NOMO-1 (cell line): ENCODE measurements at regions not wholly inside any gene's neighbourhood (a gene's known extent, or its start where the extent isn't known, plus 50 kb on each side); places are given as distances from the start of the nearest gene placed in this dataset.

ENCODE experiments used
- DNase-seq, 2 experiments: peaks; one replicate each; lab custom pipeline; 2025; ENCODE audit not compliant: unreplicated experiment in 2 of 2; lab: John Stamatoyannopoulos, UW

DNA sequence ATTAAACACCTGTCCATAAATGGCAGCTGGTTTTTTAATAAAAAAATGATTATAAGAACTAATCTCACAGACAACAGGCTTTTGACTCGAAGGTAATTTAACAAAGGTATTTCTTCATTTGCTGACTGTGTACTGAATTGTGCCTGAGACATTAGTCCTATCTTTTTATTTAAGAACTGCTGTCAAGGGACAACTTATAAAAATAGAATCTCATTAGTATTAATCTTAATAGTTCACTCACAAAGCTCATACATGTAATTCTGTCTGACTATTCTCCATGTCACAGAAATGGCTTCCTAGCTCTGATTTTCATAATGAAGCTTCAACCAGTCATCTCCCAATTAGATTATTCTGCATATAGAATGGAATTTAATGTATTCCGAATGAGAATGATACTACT, 276.9 kb upstream of the PDZRN3 start:
- no peak for DNase-seq

DNA sequence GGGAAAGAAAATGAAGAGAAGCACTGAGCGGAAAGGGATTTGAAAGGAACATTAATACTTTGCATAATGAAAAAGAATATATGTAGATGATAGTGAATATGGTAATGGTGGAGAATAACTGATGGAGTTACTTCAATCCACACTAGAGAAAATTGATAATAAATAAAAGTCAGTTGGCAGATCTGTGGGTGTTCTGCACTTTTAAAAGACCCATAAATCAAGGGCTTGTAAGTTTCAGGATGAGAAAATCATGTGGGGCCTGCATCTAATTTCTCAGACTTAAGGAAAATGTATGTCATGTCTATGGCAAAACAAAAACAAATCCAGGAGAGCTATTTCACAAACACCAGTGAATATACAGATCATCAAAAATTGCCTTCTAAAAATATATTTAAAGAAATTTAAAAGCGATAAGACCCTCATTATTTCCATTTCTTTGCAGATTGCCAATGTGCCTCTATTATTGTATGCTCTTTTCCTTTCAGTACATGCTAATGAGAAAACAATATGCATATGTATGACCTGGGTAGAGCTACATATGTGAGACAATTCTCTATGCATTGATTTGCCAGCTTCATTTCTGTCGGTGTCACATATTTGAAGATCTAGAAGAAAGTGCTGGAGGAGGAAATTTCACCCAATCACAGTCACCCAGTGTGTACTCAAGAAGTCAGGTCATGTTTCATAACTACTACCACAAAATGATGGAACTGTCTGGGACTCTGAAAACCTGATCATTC, 269.9 kb upstream of the PDZRN3 start:
- no peak for DNase-seq

DNA sequence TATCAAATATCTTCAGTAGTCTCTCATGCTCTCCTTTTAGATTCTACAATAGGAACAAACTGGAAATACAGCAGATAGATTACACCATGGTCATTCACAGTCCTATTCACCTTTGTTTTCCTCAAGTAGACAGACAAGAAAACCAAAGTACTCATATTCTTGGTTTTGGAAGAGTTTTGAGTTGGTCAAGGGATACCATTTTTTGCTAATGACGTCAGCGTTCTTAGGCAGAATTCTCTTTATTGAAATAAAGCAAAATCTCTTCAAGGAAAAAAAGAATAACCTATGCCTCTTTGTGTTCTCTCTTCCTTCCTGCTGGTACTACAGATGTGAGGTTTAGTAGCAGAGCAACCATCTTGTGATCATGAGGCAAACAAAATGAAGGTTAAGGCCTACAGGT, 268.3 kb upstream of the PDZRN3 start:
- no peak for DNase-seq

DNA sequence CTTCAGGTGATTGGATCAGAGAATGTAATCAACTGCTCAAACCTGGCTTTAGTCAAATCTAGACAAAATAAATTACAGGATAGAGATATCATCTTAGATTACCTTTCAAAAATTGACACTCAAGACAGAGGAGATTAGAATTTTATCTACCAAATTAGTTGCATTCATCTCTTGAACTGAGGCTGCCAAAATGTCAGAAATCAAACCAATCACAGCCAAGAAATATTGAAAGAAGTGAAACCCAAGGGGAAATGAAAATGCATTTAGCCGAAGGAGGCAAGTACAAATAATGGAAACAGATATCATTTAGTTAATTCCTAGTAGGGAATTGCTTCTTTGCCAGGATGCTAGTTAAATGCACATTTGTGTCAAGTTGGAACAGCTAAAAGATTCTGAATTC, 261.1 kb upstream of the PDZRN3 start:
- DNase-seq: no peak

DNA sequence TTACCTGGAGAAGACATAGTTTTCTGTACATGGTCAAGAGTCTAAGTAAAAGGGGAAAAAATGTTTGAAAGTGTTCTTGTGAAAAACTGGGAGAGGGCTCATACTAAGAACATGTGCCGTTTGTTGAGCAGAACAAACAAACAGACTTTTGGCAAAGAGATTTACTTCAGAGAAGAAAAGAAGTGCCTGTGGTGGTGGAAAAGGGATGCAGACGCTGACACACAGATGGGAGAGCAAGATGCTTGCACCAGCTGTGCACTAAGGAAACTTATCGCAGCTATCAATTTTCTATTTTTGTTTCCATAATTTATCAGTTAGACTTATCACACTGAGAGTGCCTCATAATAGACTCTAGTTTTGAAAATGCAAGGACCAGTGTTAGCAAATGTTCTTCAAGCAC, 259.6 kb upstream of the PDZRN3 start:
- DNase-seq: no peak

DNA sequence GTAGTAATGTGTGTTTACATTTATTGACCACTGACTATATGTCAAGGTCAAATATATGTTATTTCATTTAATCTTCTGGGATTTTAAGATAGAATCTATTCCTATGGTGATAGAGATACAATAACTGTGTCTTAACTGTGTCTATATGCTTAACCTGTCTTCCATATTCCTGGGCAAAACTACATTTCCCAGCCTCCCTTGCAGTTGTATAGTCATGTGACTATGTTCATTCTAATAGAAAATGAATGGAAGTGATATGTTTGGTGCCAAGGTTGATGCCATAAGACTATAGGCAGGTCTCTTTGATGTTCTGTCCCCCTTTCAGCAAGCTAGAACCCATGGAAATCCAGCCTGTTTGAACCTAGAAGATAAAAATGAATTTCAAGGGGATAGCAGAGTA, 258.8 kb upstream of the PDZRN3 start:
- DNase-seq: no peak

DNA sequence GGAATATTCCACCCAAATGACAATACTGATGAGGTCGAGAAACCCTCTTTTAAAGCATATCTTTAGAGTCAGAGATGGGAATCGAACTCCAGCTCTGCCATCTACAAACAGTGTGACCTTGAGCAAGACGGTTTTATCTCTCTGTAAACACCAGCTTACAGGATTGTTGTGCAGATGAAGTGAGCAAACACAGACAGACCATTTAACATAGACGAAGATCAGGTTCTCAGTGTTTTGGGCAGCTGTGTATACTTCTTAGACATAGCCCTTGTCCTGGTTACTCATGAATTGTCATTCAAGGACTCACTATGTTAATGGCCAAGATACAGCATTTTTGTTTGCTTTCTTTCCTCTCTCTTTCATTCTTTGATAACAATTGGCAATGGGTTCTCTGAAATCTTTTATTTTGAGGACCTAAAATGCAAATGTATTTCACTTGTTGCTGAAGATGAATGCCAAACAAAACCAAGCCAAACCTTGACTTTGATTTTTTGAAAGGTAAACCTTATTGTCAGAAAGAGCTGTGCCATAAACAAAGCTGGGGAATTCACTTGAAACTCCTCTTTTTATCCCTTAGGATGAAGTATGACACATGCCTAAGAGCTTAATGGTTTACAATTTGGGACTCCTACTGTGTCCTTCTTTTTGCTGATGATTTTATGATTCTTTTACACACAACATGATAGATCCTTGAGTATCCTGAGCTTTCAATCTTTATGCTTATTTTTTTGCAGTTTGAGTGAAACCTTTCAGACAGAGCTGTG, 250.0 kb upstream of the PDZRN3 start:
- DNase-seq: no peak

DNA sequence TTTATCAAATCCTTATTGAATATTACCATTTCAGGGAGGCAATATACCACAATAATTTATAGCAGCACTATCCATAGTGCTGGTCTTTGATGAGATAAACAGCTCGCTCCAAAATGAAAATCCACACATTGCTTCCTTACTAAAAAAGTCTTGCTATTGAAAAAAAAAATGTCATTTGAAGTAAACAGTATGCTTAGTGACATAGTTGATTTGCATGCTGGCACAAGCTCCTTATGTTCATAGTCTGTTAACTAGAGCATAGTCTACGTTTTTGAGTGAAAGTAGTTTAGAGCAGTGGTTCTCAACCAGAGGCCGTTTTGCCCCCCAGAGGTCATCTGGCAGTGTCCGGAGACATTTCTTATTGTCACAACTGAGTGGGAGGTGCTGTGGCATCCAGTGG, 249.4 kb upstream of the PDZRN3 start:
- no peak for DNase-seq

DNA sequence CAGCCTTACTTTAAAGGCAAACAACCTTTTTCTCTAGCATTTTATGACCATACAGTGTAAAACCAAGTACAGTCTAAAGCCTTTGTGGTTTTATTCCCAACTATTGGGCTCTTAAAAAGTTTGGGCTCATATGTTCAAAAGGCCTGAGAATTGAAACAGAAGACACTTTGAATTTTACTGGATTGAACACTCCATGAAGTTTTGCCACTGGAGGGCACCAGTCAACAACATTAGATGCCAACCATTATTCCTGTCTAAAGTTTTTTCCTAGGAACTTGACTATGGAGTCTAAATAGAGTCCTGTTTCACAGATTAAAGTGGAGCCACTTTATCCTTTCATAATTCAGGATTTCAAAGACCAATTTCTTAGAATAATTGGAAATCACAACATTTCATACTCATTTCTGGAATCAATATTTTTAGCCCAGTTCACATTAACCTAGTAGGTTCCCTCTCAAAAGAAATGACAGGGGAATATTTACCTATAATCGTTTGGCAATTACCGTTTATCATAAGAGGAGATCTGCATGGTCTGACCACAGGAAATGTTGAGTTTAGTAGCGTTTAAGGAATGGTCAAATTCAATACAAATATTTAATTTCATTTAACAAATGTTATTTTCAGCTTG, 244.1 kb upstream of the PDZRN3 start:
- DNase-seq: no peak

DNA sequence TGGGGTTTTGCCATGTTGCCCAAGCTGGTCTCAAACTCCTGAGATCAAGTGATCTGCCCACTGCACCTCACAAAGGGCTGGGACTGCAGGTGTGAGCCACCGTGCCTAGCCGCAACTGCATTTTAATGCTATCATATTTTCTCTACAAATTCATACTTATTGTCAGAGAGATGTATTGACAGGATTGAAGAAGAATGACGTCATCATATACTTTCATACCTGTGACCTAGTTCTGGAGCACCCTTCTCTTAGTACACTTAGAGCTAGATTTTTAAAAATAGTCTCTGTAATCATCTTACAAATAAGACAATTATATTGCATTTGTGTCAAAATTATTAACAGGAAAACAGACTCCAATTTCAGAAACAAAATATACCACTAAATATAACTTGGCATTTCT, 242.8 kb upstream of the PDZRN3 start:
- no peak for DNase-seq

DNA sequence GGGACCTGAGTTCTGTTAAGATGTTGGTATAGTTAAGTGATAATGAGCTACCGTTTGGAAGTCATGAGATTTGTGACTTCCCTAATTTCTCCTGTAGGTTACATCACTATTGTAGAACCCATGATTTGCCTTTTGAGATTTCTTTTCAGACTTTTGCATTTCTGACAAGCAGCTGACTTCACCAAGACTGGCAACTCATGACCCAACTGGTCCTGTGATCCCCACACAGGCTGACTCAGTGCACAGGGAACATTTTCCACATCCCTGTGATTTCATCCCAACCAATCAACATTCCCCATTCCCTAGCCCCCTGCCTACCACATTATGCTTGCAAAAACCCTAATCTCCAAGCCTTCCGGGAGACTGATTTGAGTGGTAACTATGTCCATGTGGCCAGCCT, 242.1 kb upstream of the PDZRN3 start:
- DNase-seq: no peak

DNA sequence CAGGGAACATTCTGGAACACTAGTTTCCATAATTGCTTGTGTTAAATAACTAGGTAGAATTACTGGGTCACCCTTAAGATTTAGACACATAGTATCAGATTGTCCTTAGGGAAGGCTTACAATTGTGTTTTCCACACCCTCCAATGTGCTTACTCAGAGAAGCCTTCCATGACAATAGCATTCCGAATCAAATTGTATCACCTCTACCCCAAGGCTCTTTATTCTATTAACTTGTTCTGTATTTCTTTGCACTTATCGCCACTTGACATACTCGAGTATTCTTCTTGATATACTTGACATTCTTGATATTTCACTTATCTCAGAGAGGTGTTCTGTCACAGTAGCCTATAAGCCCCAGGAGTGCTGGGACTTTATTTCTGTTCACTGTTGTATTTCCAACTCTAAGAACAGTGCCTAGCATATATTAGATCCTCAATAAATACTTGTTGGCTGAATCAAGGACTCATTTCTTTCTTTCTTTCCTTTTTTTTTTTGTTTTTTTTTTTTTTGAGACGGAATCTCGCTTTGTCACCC, 238.9 kb upstream of the PDZRN3 start:
- no peak for DNase-seq

DNA sequence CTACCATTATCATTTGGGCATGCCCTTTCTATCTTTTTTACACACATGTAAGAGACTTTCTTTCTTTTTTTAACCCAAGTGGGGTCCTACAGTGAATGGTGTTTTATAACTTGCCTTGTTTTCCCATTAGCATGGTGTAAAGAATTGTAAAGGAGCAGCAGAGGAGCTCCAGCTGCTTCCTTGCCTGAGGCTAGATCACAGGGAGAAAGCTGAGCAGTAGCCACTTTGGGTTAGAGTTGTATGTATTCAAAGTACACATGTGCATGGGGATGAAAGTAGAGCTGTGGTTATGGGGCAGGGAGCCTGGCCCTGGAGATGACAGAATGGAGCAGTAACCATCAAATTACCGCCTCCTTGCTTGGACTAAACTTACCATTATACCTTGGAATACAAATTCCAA, 231.1 kb upstream of the PDZRN3 start:
- DNase-seq: no peak

DNA sequence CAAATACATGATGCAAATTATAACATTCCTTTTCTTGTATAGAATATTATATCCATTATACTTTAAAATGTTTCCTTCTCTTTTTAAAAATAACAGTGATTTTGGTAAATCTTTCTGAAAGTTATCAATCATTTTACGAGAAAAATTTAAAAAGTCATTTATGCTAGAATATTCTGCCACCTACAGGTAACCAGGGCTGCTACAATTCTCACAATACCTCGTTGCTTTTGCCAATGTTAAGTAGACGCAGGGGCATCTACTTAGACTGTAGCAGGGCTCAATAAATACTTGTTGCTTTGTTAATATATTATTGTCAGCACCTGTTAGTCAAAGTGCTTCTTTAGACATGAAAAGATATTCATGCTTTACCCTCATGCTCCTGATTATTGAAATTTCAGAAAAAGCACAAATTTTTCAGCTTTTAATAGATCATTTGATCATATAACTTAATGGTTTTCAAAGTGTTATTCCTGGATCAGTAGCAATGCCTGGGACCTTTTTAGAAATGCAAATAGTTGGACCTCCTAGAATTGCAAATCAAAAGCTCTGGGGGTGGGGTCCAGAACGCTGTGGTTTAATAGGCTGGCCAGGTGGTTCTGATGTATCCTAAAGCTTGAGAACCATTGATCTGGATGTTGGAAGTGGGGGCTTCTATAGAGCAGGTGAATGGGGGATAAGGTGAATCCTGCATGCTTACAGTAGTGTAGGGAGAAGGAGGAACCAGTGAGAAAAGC, 223.6 kb upstream of the PDZRN3 start:
- no peak for DNase-seq

DNA sequence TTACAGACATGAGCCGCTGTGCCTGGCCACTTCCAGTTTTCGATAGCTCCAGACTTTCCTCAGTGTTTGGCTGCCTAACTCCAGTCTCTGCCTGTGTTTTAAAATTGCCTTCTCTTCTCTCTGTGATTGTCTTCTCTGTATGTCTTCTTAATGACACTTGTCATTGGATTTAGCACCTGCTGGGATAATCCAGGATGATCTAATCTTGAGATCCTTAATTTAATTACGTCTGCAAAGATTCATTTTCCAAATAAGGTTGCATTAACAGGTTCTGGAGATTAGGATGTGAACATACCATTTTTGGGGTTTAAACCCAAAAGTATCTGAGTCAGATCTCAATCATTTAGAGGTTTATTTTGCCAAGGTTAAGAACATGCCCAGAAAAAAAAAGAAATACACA, 222.2 kb upstream of the PDZRN3 start:
- no peak for DNase-seq

DNA sequence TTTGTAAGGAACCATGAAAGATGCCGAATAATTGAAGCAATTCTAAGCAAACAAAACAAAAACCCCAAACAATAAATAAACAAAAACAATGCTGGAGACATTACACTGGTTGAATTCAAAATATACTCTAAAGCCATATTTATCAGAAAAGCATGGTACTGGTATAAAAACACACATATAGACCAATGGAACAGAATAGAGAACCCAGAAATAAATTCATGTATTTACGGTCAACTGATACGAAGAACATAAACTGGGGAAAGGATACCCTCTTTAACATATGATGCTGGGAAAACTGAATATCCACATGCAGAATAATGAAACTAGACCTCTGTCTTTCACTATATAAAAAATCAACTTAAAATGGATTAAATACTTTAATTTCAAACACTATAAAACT, 214.3 kb upstream of the PDZRN3 start:
- DNase-seq: no peak

DNA sequence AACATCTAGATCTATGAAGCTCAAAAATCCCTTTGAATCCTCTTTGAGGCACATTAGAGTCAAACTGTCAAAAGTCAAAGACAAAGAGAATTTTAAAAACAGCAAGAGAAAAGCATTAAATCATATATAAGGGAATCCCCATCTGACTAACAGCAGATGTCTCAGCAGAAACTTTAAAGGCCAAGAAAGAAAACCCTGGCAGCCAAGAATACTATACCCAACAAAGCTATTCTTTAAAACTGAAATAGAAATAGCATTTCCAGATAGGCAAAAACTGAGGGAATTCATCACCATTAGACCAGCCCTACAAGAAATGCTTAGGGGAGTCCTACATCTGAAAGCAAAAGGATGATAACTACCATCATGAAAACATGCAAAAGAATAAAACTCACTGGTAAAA, 211.2 kb upstream of the PDZRN3 start:
- DNase-seq: no peak

DNA sequence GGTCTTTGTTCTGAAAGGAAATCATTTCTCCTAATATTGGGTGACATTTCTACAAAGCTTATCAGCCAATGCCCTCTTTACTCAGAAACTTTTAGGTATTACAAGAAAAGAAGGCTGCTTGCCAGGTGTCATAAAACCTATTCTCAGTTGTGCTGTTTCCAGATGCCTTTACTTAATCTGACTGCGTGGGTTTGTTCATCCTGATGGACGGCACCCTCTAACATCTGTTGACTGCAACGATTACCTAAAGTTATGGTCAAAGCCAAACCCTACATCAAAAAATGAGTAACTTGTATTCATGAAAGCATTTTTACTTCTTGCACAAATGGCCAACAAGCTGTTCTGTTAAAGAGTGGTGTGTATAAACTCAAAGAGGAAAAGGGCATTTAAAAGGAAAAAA, 207.7 kb upstream of the PDZRN3 start:
- DNase-seq: no peak

DNA sequence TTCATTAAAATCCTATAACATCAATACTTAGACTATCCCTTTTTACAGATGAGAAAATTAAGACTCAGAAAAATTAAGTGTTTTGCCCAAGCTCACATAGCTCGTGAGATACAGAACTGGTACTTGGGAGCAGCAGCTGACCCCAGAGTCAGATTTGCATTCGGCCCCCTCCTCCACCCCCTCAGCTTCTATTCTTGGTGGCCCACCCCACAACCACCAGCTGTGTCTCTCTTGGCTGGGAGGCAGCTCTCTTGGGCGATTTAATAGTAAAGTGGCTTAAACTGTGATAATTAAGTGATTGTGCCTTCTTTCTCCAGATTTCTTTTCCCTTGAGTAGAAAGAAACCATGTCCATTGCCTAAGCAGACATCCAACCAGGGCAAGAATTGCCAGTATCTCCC, 203.6 kb upstream of the PDZRN3 start:
- DNase-seq: no peak

DNA sequence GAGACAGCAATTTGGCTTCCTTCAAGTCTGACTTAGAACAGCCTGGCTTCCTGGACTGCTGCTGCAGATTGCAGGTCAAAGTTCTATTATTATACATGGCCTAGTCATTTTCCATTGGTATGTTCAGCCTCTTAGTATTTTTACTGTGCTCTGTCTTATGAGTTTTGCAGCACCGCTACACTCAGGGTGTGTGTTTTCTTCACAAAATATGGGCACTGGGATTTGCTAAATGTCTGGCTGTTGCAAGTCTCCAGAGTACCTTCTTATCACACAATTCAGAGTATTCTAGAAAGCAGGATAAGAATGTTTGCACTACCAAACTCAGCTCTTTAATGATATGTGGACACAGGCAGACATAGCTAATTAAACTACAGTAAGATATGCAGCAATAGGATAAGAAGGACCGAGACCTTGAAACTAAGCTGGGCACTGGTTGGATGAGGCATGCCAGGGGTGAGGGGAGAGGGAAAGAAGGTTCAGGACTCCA, 203.0 kb upstream of the PDZRN3 start:
- DNase-seq: no peak

DNA sequence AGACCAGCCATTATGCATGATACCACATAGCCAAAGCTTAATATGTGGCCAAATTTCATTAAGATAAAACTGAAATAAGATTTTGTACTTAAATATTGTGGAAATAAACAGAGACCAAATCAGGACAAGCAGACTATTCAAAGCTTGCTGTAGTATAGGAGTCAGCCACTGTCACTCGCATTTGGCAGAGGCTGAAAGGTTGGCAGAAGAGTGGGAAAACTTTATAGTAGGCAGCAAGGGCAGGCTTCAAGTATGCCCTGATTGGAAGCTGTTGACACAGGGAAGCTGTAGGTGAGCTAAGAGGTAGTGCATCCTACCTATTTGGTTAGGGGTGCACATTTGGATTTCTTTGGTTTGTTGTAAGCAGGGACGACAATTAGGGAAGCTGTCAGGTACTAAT, 202.5 kb upstream of the PDZRN3 start:
- DNase-seq: no peak
